IPS DF 4.7 (cell line): ENCODE measurements at regions not wholly inside any gene's neighbourhood (a gene's known extent, or its start where the extent isn't known, plus 50 kb on each side); places are given as distances from the start of the nearest gene placed in this dataset.
"Not testable (repeated sequence)": the region's sequence is repeated elsewhere in the genome, so short reads cannot be mapped to it uniquely, and the experiment has no call there.

Experiments
- DNase-seq: peaks from one replicate; pipeline ENCODE4 v3.0.0-alpha.2; 2013; ENCODE audit warnings: low spot score; ENCODE audit errors: extremely low read depth

DNA sequence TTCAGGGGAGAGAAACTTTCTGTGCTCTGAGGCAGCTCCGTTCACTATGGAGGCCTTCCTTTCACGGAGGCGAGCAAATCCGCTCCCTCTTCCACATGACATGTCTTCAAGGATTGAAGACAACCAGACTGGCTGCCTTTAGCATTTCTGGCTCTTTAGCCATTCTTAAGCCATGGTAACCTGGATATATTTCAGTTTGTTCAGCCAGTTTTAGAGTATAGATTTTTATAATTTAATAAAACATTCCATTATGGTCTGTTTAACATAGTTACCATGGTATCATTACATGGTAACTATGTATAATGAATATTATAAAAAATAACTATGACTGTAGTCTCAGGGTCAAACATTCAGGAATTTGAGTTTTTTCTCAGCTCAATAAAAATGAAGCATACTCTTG is 54.2 kb upstream of the NFIA start:
- no peak for DNase-seq

DNA sequence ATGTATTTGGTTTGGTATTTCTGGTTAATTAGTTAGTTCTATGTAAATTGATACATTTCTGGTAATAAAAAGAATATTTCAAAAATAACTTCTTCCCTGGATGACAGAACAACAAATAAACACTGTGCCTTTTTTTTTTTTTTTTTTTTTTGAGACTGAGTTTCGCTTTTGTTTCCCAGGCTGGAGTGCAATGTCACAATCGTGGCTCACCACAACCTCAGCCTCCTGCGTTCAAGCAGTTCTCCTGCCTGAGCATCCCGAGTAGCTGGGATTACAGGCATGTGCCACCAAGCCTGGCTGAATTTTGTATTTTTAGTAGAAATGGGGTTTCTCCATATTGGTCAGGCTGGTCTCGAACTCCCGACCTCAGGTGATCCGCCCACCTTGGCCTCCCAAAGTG is 64.3 kb upstream of the NFIA start:
- DNase-seq = not testable (repeated sequence)

DNA sequence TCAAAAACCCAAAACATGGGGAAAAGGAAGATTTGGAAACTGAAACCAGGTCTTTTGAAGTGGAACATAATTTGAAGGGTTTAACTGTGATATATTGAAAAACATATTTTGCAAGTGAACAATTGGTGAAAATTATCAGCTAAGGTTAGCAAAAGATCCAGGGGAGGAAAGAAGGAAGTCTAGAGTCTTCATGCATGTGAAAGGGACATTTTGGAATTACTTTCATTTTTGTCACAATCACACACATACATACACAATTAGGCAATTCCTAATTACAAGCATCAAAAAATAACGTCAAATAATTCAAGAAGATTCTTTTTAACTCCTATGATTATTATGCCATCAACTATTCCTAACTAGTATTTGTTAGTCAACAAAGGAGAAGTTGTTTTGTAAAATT is 64.7 kb upstream of the NFIA start:
- DNase-seq = no peak

DNA sequence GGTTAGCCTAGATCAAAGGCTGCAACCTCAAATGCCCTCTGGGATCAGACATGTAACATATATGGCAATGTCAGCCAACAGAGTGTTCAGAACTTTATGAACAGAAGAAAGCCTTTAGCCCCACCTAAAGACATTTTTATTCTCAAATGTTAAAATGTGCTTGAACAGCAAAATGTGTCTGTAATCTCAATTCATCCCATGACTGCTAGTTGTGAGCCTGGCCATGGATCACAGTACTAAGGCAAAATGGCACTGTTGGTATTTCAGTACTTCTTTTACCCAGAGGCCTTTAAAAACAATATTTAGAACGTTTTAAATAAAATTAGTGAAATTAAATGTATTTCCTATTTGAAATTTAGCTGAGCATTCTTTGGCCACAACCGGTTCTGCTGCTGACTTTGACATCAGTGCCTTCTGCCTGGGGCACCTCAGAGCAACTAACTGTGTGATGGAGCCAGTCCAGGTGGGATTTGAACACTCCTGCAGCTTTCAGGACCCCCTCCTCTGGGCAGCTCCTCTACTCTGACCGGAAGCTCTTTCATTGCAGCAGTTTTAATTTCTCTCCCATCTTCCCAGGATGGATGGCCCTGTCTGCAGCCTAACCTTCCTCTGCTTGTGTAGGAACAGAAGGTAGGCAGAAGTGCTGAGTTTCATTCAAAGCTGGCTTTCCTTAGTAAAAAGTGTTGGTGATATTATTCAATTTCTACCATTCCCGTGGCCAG is 68.3 kb upstream of the NFIA start:
- no peak for DNase-seq

DNA sequence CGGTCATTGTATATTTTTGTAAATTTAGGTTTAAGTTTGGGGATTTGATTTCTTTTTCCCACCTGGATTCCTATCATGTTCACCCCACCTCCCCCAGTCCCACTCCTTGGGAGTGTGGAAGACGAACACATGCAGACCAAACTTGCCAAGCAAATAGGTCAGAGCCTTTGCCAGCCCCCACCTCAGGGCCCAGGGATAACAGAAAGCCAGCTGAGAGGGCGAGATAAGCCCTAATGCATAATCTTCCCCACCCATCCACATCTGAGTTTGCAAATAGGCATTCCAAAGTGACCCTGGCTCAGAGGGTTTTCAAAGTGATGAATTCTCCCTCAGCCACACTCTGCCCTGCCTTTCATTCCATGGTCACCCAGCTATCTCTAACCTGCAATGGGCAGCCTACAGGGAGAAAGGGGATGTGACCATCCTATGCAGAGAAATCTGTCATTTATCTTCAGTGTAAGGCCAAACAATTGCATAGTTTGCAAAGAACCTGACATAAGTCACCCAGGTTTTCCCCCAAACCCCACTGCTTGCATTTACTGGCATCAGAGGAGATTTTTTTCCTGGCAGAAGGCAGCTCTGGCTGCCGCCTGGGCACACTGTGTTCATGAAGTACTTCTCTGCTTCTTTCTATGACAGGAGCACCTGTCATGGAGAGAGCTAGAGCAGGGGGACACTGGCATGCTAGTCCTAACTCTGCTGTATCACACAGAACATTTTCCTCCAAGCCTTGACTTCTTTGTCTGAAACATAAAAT is 69.0 kb upstream of the NFIA start:
- DNase-seq = no peak

DNA sequence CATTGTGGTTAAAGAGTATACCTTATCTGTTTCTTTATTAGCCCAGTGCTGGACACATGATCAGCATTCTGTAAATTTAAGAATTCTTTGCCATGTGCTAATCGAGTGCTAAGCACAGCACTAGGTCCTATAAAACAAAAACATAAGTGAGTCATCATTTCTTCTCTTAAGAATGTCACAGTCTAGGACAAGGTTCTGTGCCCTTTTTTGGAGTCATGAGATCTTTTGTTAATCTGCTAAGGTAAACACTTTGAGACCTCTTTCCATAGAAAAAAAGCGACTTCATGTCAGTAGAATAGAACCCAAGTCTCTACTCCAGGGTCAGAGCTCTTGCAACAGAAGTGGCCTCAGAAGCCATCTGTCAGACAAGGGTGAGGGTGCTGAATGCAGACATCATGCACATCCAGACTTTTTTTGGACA is 70.0 kb upstream of the NFIA start:
- no peak for DNase-seq

DNA sequence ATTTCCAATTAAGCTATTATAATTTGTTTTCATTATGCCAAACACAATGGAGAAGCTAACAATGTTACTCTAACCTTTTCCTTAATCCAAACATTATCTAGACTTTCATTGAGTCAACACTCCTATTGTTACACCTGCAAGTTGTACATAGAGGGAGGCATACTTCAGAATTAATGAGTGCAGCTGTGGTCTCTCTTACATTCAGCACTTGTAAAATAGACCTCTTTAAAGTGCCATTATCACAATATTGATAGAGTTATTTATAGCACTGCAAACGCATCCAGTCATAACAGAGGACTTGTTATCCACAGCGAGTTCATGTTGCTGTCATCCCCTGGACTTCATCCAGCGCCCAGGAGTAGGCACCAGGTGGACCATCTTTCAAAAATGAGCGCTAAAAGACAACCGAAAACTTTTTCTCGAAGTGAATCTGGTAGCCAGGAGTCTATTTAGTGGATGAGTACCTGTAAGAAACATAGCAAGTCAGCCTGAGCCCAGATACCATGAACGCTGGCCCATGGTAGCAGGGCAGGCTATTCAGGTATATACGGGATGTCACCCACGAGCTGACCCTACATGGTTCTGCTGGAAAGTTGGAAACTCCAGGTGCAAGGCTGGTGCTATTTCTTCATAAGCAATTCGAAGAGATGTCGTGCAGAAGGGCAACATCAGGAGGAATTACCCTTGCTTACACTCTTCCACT is 70.6 kb upstream of the NFIA start:
- DNase-seq = no peak

DNA sequence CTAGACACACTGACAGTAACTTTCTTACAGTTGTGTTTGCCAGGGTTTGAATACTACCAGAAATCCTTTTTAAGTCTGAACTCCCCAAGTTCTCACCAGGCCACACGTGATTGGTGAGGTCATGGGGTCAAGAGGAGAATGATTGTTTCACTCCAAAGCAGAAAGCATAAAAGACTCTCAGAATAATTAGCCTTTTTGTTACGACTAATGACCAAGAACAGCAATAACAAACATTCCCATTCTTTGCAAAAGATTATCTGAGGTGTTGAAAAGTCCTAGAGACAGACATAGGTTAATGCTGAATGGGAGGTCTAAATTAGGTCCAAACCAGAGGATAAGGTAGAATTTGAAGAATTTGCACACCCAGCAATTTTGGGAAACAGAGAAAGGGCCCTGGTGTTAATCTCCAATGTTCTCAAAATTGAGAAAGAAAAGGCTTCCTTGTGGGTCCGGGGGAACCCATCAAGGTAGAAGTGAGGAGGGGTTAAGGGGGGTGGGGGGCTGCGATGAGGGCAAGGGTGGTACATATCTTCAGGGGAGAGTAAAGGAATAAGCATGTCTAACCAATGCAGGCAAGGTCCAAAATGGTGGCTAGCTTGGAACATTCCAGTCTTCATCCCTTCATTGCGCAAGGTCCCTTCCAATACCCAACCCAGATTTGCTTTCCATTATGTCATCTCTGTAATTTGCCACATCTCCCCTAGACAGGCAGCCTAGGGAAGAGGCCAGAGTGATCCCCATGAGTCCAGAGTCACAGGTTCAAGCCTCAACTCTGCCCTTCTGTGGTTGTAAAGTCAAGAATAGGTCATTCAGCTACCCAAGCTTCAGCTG is 74.6 kb upstream of the NFIA start:
- no peak for DNase-seq

DNA sequence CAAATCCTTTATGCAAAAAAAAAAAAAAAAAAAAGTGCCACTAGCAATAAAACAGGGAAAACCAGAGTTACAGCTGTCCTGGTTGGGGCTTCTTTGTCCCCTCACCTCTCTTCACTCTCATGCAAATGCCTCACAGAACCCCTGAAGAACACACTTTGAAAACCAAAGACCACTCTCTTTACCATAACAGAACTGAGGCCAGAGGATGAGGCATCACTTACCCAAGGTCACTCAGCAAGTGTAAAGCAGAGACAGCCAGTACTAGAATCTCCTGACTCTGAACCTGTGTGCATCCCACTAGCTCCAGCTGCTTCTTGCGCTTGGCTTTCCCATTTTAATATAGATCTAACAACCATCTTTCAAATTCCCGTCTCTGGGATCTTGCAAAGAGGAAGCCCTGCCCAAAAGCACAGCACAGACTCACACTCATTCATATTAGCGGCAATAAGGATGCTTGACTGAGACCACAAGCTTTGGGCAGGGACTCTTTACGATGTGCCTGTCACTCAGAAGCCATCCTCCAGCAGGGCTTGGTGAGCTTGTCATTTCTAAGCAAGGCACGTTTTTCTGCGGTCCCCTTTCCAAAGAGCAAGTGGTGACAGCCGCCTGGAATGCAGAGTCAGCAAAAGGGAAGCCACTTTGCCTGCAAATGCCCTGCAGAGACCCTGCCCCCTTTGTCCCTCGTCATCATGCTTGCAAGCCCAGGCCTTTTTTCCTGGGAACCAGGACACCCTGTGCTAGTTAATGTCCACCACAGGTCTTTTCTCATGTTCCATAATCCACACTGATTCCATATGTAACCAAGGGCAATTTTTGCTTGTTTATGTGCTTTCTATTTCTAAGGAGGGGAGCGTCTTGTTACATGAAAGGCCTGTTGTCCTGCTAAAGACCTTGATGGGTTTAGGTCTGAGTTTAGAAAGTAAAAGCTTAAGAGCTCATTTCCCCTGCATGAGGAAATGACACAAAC is 76.5 kb upstream of the NFIA start:
- peak; percentile 66 for DNase-seq

DNA sequence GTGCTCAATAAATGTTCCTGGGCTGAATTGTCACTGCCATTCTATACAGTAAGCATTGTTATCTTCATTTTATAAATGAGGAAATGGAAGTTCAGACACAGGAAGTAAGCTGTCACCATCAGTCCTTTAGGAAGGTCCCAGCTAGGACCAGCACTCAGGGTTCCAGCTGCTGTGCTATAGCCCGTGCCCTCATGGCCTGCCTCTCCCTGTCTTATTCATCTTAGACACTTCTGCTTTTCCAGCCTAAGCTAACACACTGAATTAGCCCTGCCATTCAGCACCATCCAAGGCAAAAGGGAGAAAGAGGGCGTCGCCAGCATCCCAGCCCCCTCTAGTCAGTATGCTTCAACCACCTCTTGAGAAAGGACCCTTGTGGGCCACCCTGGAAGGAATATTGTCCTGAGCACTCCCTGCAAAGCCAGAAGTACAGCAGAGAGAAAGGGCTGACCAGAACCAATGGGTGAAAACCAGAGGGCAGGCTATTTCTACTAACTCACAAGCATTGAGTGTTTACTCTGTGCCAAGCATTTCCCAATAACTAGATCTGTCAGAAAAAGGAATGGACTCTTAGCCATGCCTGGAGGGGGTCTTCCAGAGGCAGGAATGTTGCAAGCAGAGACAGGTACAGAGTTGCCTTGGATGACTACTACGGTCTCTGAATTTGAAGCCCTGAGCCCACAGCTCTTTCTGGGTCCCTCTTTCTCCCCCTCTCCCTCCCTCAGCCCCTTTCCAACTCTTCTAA is 77.9 kb upstream of the NFIA start:
- no peak for DNase-seq

DNA sequence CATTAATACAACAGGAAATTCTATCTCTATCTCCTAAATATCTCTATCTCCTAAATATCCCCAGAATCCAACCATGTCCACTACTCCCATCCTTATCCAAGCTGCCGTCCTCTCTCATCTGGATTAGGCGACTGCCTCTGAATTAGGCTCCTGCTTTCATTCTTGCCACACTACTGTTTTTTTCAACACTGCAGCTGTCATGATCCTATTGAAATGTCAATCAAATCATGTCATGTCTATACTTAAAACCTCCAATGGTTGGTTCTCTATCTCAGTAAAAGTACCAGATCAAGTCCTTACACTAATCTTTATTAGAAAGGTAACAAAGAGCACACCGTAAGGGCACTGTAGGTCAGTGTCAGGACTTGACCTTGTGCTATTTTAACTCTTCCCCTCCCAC is 82.0 kb upstream of the NFIA start:
- DNase-seq = no peak

DNA sequence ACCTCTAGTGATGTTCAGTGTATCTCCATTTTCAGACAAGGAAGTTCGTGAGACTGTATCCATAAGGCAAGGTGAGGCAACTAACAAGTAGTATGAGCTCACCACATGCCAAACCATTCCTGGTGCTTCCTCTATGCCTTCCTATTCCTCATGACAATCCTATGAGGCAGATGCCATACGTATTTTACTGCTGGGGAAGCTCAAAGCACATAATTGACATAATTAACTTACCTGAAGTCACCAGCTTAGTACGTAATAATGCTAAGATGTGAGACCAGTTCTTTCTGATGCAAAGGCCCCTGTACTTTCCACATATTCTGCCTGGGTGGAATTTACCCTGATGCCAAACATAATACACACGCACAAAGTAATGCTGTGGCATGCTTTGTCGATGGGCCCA is 83.6 kb upstream of the NFIA start:
- no peak for DNase-seq

DNA sequence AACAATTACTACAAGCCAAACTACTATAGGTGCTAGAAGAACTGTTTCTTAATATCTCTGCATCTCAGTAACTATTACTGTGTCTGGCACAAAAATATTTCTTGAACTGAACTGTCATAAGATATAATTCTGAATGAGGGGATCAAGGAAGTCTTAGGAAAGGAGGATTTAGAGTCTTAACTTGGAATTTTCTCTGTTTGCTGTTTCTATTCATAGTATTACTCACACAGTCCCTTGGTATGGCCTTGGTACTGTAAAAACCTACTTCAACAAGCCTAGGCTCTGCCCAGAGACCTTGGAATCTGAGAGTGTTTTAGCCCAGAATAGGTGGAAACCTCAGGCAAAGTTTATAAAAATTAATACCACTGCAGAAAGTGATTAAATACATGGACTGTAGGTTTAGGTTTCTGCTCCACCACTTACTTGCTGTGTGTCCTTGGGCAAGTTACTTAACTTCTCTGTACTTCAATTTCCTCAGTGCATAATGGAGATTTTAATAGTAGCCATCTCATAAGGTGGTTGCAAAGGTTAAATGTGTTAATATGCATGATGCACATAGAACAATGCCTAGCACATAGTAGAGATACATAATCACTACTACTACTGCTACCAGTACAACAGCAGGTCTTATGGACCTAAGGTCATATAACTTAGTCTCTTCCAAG is 87.4 kb upstream of the NFIA start:
- DNase-seq = no peak

DNA sequence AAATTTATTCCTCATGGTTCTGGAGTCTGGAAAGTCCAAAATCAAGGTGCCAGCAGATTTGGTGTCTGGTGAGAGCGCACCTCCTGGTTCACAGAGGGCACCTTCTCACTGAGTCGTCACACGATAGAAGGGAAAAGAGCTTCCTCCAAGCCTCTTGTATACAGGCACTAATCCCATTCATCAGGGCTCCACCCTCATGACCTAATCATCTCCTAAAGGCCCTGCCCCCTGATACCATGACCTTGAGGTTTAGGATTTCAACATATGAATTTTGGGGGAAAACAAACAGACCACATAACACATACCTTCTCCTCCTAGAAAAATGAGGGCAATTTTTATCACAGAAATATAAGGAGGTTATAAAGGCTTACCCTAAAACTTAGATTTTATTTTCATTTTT is 88.0 kb upstream of the NFIA start:
- no peak for DNase-seq

DNA sequence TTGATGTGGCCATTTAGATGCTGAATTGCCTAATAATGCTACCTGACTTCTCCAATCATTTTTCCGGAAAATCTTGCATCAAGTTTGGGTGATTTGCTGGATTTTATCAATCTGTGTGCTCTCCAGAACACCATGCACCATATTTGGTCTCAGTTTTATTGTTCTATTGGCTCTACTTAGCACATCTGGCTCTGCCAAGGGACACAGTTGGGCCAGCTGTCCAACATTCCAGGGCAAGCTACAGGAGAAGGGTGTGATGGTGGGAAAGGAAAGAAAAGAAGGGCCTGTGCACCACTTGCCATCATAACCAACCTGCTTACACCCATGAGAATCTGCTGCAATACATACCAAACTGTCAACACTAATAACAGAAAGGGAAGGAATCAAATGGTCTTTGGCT is 90.2 kb upstream of the NFIA start:
- DNase-seq = no peak

DNA sequence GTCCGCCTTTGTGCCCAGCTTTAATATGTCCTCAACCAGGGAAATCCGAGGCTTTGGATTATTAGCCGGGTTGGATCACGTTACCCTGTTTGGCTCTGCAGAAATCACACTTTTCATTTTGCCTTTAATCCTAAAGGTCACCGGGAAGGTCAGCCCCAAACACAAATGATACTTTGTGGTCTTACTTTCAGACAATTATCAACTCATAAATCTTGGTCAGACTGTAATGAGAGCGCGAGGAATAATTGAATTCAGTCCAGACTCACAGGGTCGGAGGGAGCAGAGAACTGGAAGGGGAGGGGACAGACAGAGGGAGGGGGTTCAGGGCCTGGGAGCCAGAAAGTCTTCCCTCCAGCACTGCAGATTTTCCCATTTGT is 91.7 kb upstream of the NFIA start:
- no peak for DNase-seq

DNA sequence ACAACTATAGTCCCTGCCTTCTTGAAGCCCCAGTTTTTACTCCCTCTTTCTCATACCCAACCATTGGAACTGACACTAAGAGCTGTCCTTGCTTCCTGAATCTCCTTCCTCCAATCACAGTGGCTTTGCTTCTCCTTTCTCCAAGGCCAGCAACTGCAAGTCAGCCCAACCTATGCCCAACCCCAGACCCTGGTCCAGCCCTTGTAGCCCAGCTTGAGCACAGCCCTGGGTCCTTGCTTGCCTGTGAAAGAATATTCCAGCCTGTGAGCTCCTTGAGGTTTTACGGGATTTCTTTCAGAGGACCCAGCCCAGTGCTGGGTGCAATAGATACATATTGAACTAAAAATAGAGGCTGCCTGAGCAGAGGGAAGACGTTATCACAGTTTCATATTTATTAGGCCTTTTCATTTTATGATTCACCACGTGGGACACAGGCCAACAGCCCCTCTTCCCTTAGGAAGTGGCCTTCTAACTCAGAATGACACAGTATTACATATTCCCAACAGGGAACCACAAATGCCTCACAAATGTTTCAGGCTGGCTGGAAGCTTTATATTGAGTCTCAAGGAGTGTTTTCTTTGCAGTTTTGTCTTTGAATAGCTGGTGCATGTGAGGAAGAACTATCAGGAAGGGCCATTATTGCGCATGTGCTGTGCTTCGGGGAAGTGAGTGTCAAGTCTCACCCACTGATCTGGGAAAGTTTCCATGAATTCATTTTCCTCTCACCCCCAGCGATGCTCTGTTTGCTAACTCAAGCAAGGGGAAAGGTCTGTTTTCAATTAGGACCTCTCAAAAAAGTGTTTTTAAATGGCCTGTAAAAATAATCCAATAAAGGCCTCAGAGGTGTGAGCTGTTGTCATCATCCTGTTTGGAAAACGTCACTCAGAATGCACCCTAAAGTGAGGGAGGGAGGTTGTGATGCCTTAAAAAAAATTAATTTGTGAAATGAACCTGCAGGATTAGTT is 92.3 kb upstream of the NFIA start:
- no peak for DNase-seq

DNA sequence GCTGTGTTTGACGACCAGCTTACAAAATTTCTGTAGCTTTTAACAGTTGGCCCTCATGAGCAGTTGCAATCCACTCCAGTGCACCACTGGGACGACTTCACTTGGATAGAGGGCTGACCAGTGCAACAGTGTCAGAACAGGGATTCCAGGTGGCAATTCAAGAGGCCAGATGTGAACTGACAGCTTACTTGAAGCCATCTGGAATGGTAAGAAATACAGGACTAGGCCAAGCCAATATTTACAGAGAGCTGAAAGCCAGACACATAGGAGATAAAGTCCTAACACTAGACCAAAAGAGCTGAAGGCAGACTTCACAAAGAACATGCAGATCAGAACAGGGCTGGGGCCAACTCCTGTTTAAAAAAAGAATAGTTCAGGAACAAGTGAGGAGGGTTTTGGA is 93.5 kb upstream of the NFIA start:
- DNase-seq = no peak
